Endothelial cell of umbilical vein (primary cell): ENCODE measurements at regions not wholly inside any gene's neighbourhood (a gene's known extent, or its start where the extent isn't known, plus 50 kb on each side); places are given as distances from the start of the nearest gene placed in this dataset.

ENCODE experiments used
- BruUV-seq: library from RNA; stranded (reverse); fragments of 400-500 nt; replicated peaks from 2 replicates; lab custom pipeline; 2021; lab: Mats Ljungman, UMichigan
- CTCF ChIA-PET: fragments of 300-600, 350-600 bp; sonication (Branson Sonifier 250); formaldehyde crosslinking; loops from one replicate; lab custom pipeline; 2021; ENCODE audit warnings: antibody characterized with exemption, inconsistent platforms; lab: Charles Lee
- POLR2A ChIA-PET: fragments of 300-600, 350-600 bp; sonication (Branson Sonifier 250); formaldehyde crosslinking; loops from one replicate; lab custom pipeline; 2021; ENCODE audit warnings: antibody characterized with exemption, inconsistent platforms; lab: Charles Lee
- DNase-seq: peaks from one replicate; pipeline ENCODE4 v3.0.0-alpha.2; 2011; ENCODE audit warnings: low read depth, low spot score
- FAIRE-seq: peaks from 2 replicates; lab custom pipeline; 2011; peaks lifted over from hg19 to GRCh38; lab: Jason Lieb, UNC
- H2AFZ ChIP-seq: 2 replicates; pipeline ENCODE4 v1.6.0; 2012; ENCODE audit warnings: low read depth, low read length, control low read depth, inconsistent platforms
- H3K27ac ChIP-seq: 2 replicates; pipeline ENCODE4 v1.5.1; 2011; ENCODE audit warnings: low read depth, mild to moderate bottlenecking, control low read depth, low read length, moderate library complexity; ENCODE audit not compliant: insufficient read depth
- H3K27me3 ChIP-seq, 2 experiments: 2 replicates each; pipeline versions ENCODE4 v1.6.0 to v1.6.1; 2011; ENCODE audit warnings: low read length in 2 of 2, mixed read lengths in 1 of 2; ENCODE audit not compliant: control insufficient read depth in 2 of 2, insufficient read depth in 2 of 2
- H3K36me3 ChIP-seq, 2 experiments: 2 replicates in 1 of 2; 3 replicates in 1 of 2; pipeline ENCODE4 v1.5.1; 2011; ENCODE audit warnings: low read length in 2 of 2, mild to moderate bottlenecking in 1 of 2, moderate library complexity in 1 of 2; ENCODE audit not compliant: control insufficient read depth in 2 of 2, insufficient read depth in 2 of 2; ENCODE audit errors: extremely low read depth in 1 of 2
- H3K4me1 ChIP-seq: 3 replicates; pipeline ENCODE4 v1.5.1; 2011; ENCODE audit warnings: mild to moderate bottlenecking, low read length; ENCODE audit not compliant: control insufficient read depth, insufficient read depth; ENCODE audit errors: extremely low read depth
- H3K4me2 ChIP-seq: 2 replicates; pipeline ENCODE4 v1.6.1; 2011; ENCODE audit warnings: low read length, control low read depth, mixed read lengths; ENCODE audit not compliant: insufficient read depth
- H3K4me3 ChIP-seq, 3 experiments: fragments of 200-600 bp in 1 of 3; sonication (generic), shearing (Covaris generic) in 1 of 3; replicated peaks in 1 of 3; 2 replicates each; pipeline ENCODE4 v1.5.1; 2011 to 2016; ENCODE audit warnings: control low read depth in 3 of 3, low read length in 3 of 3, mild to moderate bottlenecking in 2 of 3, inconsistent platforms in 1 of 3, low read depth in 1 of 3, moderate library complexity in 1 of 3; ENCODE audit not compliant: insufficient read depth in 1 of 3
- H3K79me2 ChIP-seq: 2 replicates; pipeline ENCODE4 v1.6.0; 2012; ENCODE audit warnings: low read length, inconsistent platforms; ENCODE audit not compliant: control insufficient read depth, insufficient read depth
- H3K9ac ChIP-seq: replicated peaks from 2 replicates; pipeline ENCODE3; 2011; ENCODE audit warnings: low read length, control low read depth; ENCODE audit not compliant: insufficient read depth; ENCODE audit errors: extremely low read depth
- H3K9me1 ChIP-seq: replicated peaks from 3 replicates; pipeline ENCODE4 v1.6.0; 2011; ENCODE audit warnings: mild to moderate bottlenecking, low read length; ENCODE audit not compliant: control insufficient read depth, insufficient read depth; ENCODE audit errors: extremely low read depth
- H3K9me3 ChIP-seq: replicated peaks from 2 replicates; pipeline ENCODE4 v1.5.1; 2012; ENCODE audit warnings: low read length, inconsistent platforms; ENCODE audit not compliant: control insufficient read depth, insufficient read depth
- H4K20me1 ChIP-seq: replicated peaks from 2 replicates; pipeline ENCODE3; 2011; ENCODE audit warnings: mild to moderate bottlenecking, low read length; ENCODE audit not compliant: control insufficient read depth, insufficient read depth; ENCODE audit errors: extremely low read depth
- CTCF ChIP-seq, 2 donors: IDR thresholded peaks; 1 replicate in 1 of 2; 2 replicates in 1 of 2; pipeline ENCODE4 v1.5.1; 2011; ENCODE audit warnings: low read length in 2 of 2, mild to moderate bottlenecking in 2 of 2, moderate library complexity in 2 of 2, control low read depth in 1 of 2, inconsistent platforms in 1 of 2, low read depth in 1 of 2; ENCODE audit not compliant: insufficient read depth in 1 of 2; ENCODE audit errors: extremely low read depth in 1 of 2
- EZH2 ChIP-seq: IDR thresholded peaks from 2 replicates; pipeline ENCODE4 v1.6.1; 2012; ENCODE audit warnings: borderline replicate concordance, low read depth, mild to moderate bottlenecking, moderate library complexity, low read length, inconsistent platforms; ENCODE audit not compliant: severe bottlenecking
- FOS ChIP-seq: IDR thresholded peaks from 2 replicates; pipeline ENCODE4 v1.6.1; 2011; ENCODE audit warnings: mild to moderate bottlenecking, low read length, moderate library complexity, borderline replicate concordance; ENCODE audit not compliant: insufficient read depth
- GATA2 ChIP-seq: IDR thresholded peaks from 2 replicates; pipeline ENCODE4 v1.7.0; 2011; ENCODE audit warnings: low read depth, mild to moderate bottlenecking, moderate library complexity, mixed read lengths, low read length; ENCODE audit not compliant: insufficient read length, insufficient read depth
- JUN ChIP-seq: IDR thresholded peaks from 2 replicates; pipeline ENCODE4 v1.6.1; 2011; ENCODE audit warnings: borderline replicate concordance, low read depth; ENCODE audit not compliant: insufficient read length, insufficient read depth
- MAX ChIP-seq: IDR thresholded peaks from 2 replicates; pipeline ENCODE4 v1.6.1; 2011; ENCODE audit not compliant: insufficient read depth, insufficient read length
- MYC ChIP-seq: IDR thresholded peaks from one replicate; pipeline ENCODE4 v1.6.1; 2011; ENCODE audit warnings: mild to moderate bottlenecking, low read depth, low read length
- POLR2A ChIP-seq: IDR thresholded peaks from 2 replicates; pipeline ENCODE4 v1.6.1; 2012; ENCODE audit warnings: low read depth, mild to moderate bottlenecking, control low read depth, low read length
- POLR2AphosphoS5 ChIP-seq: IDR thresholded peaks from 2 replicates; pipeline ENCODE4 v1.6.1; 2012; ENCODE audit warnings: low read depth, mild to moderate bottlenecking, control low read depth, low read length, moderate library complexity; ENCODE audit not compliant: insufficient read depth
- dilution Hi-C: fragments of 300-500 bp; cut with MboI; formaldehyde crosslinking; loops from one replicate; pipeline ENCODE4 v1.15.0; 2019; ENCODE audit warnings: low sequenced_read_pairs; ENCODE audit not compliant: extremely low pct_ligation_motif_present
- intact Hi-C: fragments of 100-400 bp; cut with micrococcal nuclease; formaldehyde crosslinking; loops from one replicate; pipeline ENCODE4 v1.10.0; 2022

DNA sequence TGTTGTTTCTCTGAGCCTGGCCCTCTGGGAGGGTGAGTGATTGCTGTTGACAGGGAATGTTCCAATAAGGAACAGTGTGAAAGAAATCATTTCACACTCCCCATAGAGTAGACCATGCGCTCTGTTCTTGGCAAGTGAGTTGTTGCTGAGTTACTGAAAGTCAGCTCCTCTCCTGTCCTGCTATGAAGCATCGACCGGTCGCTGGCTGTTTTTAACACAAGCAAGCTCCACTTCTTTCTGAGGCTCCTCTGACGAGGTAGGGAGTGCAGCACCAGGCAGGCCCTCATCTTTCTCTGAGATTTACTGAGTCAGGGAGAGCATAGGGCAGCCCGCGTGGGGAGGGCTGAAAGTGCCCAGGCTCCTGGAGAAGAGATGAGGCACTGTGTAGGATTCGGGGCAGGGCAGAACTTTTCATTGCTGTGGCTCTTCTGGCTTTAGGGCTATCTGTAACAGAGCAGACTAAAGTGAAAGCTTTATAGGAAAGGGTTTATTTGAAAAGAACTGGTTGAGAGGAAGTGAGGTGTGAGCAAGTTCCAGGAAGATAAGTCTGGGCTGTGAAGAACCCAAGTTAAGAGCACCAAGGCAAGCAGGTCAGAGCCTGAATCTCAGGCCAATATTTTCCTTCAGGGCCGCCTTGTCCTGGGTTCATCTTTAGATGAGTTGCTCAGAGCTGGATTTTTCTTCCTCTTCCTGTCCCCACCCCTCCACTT is 332.2 kb downstream of the CCSER2 start:
- intact Hi-C loops: no loop called here
- Histone ChIP-seq H3K4me1 (no peaks in the 10 kb centered on the region), H3K9me3 (no peaks in the 10 kb centered on the region), H3K36me3 (no peaks in the 10 kb centered on the region), H3K79me2 (no peaks in the 10 kb centered on the region), H3K27ac (no peak overlapping the region), H3K4me3 (no peak overlapping the region), H3K9ac (no peak overlapping the region), H4K20me1 (no peaks in the 10 kb centered on the region), H3K9me1 (no peaks in the 10 kb centered on the region), H3K4me2 (no peak overlapping the region), H2AFZ (no peak overlapping the region), H3K27me3 (no peaks in the 10 kb centered on the region)
- no peak for TF ChIP-seq GATA2
- no peak for TF ChIP-seq EZH2
- no peak for TF ChIP-seq MYC
- TF ChIP-seq FOS: no peak
- no peak for TF ChIP-seq JUN
- TF ChIP-seq MAX: no peak
- no peak for TF ChIP-seq POLR2AphosphoS5
- TF ChIP-seq CTCF (IDR thresholded peaks at IDR 0.05; ENCODE audit: extremely low read depth in 1 of 2, insufficient read depth in 1 of 2, low read depth in 1 of 2, low read length in 2 of 2): no peak
- no peak for TF ChIP-seq POLR2A
- no peak for DNase-seq
- CTCF ChIA-PET: interaction anchor here (0.8 kb wide), 1 partner anchor 10 kb away, joined by 3 read pairs; no protein-coding TSS in a partner anchor
- POLR2A ChIA-PET: no interaction called here
- BruUV-seq: no TSS peak
- no peak for FAIRE-seq
- dilution Hi-C loops: no loop called here
